ENCODE measurements at regions not wholly inside any gene's neighbourhood (a gene's known extent, or its start where the extent isn't known, plus 50 kb on each side); places are given as distances from the start of the nearest gene placed in this dataset.

DNA sequence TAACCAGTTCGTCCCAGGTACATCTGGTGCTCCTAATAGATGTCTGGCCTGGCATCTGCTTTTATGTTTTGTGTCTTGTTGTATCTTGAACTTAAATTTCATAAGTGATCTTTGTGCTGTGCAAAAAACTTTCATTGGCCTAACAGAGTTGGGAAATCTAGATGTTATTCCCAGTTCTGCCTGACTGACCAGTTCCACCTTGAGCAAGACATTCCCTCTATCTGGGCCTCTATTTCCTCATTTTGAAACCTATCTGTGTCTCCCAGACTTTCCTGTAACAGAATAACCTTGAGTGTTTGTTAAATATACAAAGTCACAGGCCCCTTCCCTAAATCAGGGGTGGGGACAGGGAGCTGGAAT lies 56.6 kb upstream of the EPCAM start:
- TF ChIP-seq CTCF (conservative IDR thresholded peaks at IDR 0.05) = no peak
- no peak for TF ChIP-seq EZH2 (IDR thresholded peaks at IDR 0.05; ENCODE audit: low read depth)
- ChIA-PET POLR2A (ENCODE audit: unreplicated experiment) (interaction anchor here (0.6 to 0.7 kb wide), 2 partner anchors 16 to 149 kb away, joined by 4 to 6 read pairs; no protein-coding TSS in a partner anchor), CTCF (interaction anchor here (0.6 to 1.1 kb wide), 2 partner anchors 11 to 31 kb away, joined by 3 to 4 read pairs; no protein-coding TSS in a partner anchor)

DNA sequence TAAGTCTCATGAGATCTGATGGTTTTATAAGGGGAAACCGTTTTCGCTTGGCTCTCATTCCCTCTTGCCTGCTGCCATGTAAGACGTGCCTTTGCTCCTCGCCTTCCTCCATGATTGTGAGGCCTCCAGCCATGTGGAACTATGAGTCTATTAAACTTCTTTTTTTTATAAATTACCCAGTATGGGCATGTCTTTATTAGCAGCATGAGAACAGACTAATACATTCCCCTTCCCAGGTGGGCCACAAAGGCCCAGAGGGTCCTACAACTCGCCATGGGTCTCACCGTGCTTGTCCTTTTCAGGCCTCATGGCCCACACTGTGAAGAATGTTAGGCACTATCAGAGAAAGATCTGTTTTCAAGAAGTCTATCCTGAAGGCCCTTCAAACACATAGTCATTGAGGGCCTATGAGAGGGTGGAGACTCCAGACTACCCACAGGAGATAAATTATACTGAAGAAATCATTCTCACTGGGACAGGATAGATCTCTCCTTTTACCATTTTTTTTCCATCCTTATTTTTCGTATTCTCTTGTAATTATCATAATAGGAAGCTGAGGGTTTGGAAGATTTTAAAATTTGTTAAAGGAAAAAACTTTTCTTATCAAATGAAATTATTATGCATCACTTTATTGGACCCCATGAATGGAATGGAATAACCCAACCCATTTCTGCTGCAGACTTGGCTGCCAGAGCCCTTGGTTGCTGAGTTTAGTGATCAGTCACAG lies 57.2 kb upstream of the EPCAM start:
- Histone ChIP-seq H3K36me3 (ENCODE audit: low read depth) (no peaks in the 10 kb centered on the region), H3K27ac (peak overlapping the region; percentile 96), H3F3A (ENCODE audit: insufficient read depth, low read depth) (peaks cover 69% of the 10 kb centered on the region), H3K4me2 (peak overlapping the region; percentile 77), H3K4me3 (no peak overlapping the region), H3K9me2 (ENCODE audit: insufficient read depth) (no peaks in the 10 kb centered on the region), H4K20me1 (ENCODE audit: insufficient read depth) (no peaks in the 10 kb centered on the region), H3K9me3 (ENCODE audit: insufficient read depth, low read depth) (no peaks in the 10 kb centered on the region), H2AFZ (no peak overlapping the region), H3K4me1 (replicated peaks; ENCODE audit: insufficient read depth) (peaks cover 70% of the 10 kb centered on the region), H3K27me3 (ENCODE audit: insufficient read depth, low read depth) (no peaks in the 10 kb centered on the region), H3K79me2 (ENCODE audit: low read depth) (no peaks in the 10 kb centered on the region)
- TF ChIP-seq EZH2 (IDR thresholded peaks at IDR 0.05; ENCODE audit: low read depth) = no peak
- no peak for TF ChIP-seq CTCF (conservative IDR thresholded peaks at IDR 0.05)
- CTCF ChIA-PET = no interaction called here
- POLR2A ChIA-PET (ENCODE audit: unreplicated experiment) = no interaction called here
- intact Hi-C loops (cut with micrococcal nuclease; ENCODE audit: unreplicated experiment) = loop anchor here (5.0 kb wide), 1 partner anchor 115 kb away; no protein-coding TSS in a partner anchor
- no TSS peak for BruUV-seq (replicated peaks)
- no peak for DNase-seq

More for the DNA sequence above, 56.6 kb upstream of the EPCAM start:
- Histone ChIP-seq H3K9me2 (ENCODE audit: insufficient read depth) (no peaks in the 10 kb centered on the region), H3K4me1 (replicated peaks; ENCODE audit: insufficient read depth) (peaks cover 64% of the 10 kb centered on the region), H3F3A (ENCODE audit: insufficient read depth, low read depth) (peaks cover 64% of the 10 kb centered on the region), H3K27me3 (ENCODE audit: insufficient read depth, low read depth) (no peaks in the 10 kb centered on the region), H3K9me3 (ENCODE audit: insufficient read depth, low read depth) (no peaks in the 10 kb centered on the region), H3K4me3 (peak overlapping the region; percentile 20; the same call in 1 of the 2 replicates), H4K20me1 (ENCODE audit: insufficient read depth) (no peaks in the 10 kb centered on the region), H3K79me2 (ENCODE audit: low read depth) (no peaks in the 10 kb centered on the region), H3K4me2 (peak overlapping the region; percentile 77), H3K36me3 (ENCODE audit: low read depth) (no peaks in the 10 kb centered on the region), H2AFZ (peak overlapping the region; percentile 10; the same call in 1 of the 2 replicates), H3K27ac (peak overlapping the region; percentile 96)
- intact Hi-C loops (cut with micrococcal nuclease; ENCODE audit: unreplicated experiment) = loop anchor here (5.0 kb wide), 1 partner anchor 115 kb away; no protein-coding TSS in a partner anchor
- peak in 1 of 2 experiments; percentile 85 for DNase-seq
- BruUV-seq (replicated peaks) = no TSS peak

- Histone ChIP-seq H3K27me3 (ENCODE audit: insufficient read depth, low read depth) (no peaks in the 10 kb centered on the region), H3K36me3 (ENCODE audit: low read depth) (no peaks in the 10 kb centered on the region), H3K79me2 (ENCODE audit: low read depth) (no peaks in the 10 kb centered on the region), H3K9me3 (ENCODE audit: insufficient read depth, low read depth) (no peaks in the 10 kb centered on the region), H4K20me1 (ENCODE audit: insufficient read depth) (no peaks in the 10 kb centered on the region), H3K9me2 (ENCODE audit: insufficient read depth) (no peaks in the 10 kb centered on the region), H3K4me3 (peak overlapping the region; percentile 30; the same call in 1 of the 2 replicates), H2AFZ (peak overlapping the region; percentile 21; the same call in 1 of the 2 replicates), H3F3A (ENCODE audit: insufficient read depth, low read depth) (peaks cover 69% of the 10 kb centered on the region), H3K27ac (peak overlapping the region; percentile 96), H3K4me2 (peak overlapping the region; percentile 77), H3K4me1 (replicated peaks; ENCODE audit: insufficient read depth) (peaks cover 74% of the 10 kb centered on the region)
- BruUV-seq (replicated peaks) = no TSS peak
- ChIA-PET POLR2A (ENCODE audit: unreplicated experiment) (interaction anchor here (0.6 to 0.9 kb wide), 3 partner anchors 14 to 245 kb away, joined by 3 to 23 read pairs (median 14); no protein-coding TSS in a partner anchor), CTCF (interaction anchor here (0.6 kb wide), 1 partner anchor 1369 kb away, joined by 13 read pairs; no protein-coding TSS in a partner anchor)
- no peak for TF ChIP-seq EZH2 (IDR thresholded peaks at IDR 0.05; ENCODE audit: low read depth)
- no peak for TF ChIP-seq CTCF (conservative IDR thresholded peaks at IDR 0.05)
- intact Hi-C loops (cut with micrococcal nuclease; ENCODE audit: unreplicated experiment) = loop anchor here (1.0 to 5.0 kb wide), 2 partner anchors 42 to 114 kb away; no protein-coding TSS in a partner anchor
- DNase-seq = peak; percentile 54 to 67
Measured at GRCh38 chr2:47310801-47311560, 58.1 kb upstream of the EPCAM start.

All from PC-9 (cell line).